ENCODE measurements at regions not wholly inside any gene's neighbourhood (a gene's known extent, or its start where the extent isn't known, plus 50 kb on each side); places are given as distances from the start of the nearest gene placed in this dataset.
"Not testable (repeated sequence)": the region's sequence is repeated elsewhere in the genome, so short reads cannot be mapped to it uniquely, and the experiment has no call there.

GRCh38 chr13:90453342-90453741 is 894.1 kb upstream of the MIR17HG start:
- no peak for DNase-seq (ENCODE audit: low read depth)

- no peak for DNase-seq (ENCODE audit: low read depth)
These were observed 893.4 kb upstream of the MIR17HG start for GRCh38 chr13:90454002-90454636.

- no peak for DNase-seq (ENCODE audit: low read depth)
These were observed 892.4 kb upstream of the MIR17HG start for GRCh38 chr13:90455067-90455466.

- no peak for DNase-seq (ENCODE audit: low read depth)
These were observed 891.7 kb upstream of the MIR17HG start for GRCh38 chr13:90455823-90456222.

GRCh38 chr13:90461398-90461797 is 886.1 kb upstream of the MIR17HG start:
- no peak for DNase-seq (ENCODE audit: low read depth)

GRCh38 chr13:90477216-90477615 is 870.3 kb upstream of the MIR17HG start:
- no peak for DNase-seq (ENCODE audit: low read depth)

- no peak for DNase-seq (ENCODE audit: low read depth)
These were observed 863.6 kb upstream of the MIR17HG start for GRCh38 chr13:90483906-90484305.

- no peak for DNase-seq (ENCODE audit: low read depth)
These were observed 862.1 kb upstream of the MIR17HG start for GRCh38 chr13:90485436-90485835.

GRCh38 chr13:90492872-90493271 is 854.6 kb upstream of the MIR17HG start:
- DNase-seq (ENCODE audit: low read depth), result no peak

GRCh38 chr13:90493667-90494066 is 853.8 kb upstream of the MIR17HG start:
- no peak for DNase-seq (ENCODE audit: low read depth)

GRCh38 chr13:90494849-90495248 is 852.6 kb upstream of the MIR17HG start:
- not testable (repeated sequence) for DNase-seq (ENCODE audit: low read depth)

- DNase-seq (ENCODE audit: low read depth), result no peak
These were observed 849.4 kb upstream of the MIR17HG start for GRCh38 chr13:90498096-90498495.

- DNase-seq (ENCODE audit: low read depth), result no peak
These were observed 848.7 kb upstream of the MIR17HG start for GRCh38 chr13:90498816-90499215.

GRCh38 chr13:90500569-90500968 is 846.9 kb upstream of the MIR17HG start:
- no peak for DNase-seq (ENCODE audit: low read depth)

- DNase-seq (ENCODE audit: low read depth), result no peak
These were observed 845.3 kb upstream of the MIR17HG start for GRCh38 chr13:90502153-90502552.

GRCh38 chr13:90502762-90503161 is 844.7 kb upstream of the MIR17HG start:
- DNase-seq (ENCODE audit: low read depth), result no peak

- DNase-seq (ENCODE audit: low read depth), result no peak
These were observed 837.2 kb upstream of the MIR17HG start for GRCh38 chr13:90510319-90510718.

GRCh38 chr13:90511903-90512302 is 835.6 kb upstream of the MIR17HG start:
- no peak for DNase-seq (ENCODE audit: low read depth)

GRCh38 chr13:90514712-90515111 is 832.8 kb upstream of the MIR17HG start:
- DNase-seq (ENCODE audit: low read depth), result not testable (repeated sequence)

GRCh38 chr13:90518417-90518816 is 829.1 kb upstream of the MIR17HG start:
- no peak for DNase-seq (ENCODE audit: low read depth)

GRCh38 chr13:90519157-90519556 is 828.3 kb upstream of the MIR17HG start:
- no peak for DNase-seq (ENCODE audit: low read depth)

- no peak for DNase-seq (ENCODE audit: low read depth)
These were observed 820.8 kb upstream of the MIR17HG start for GRCh38 chr13:90526711-90527110.

- no peak for DNase-seq (ENCODE audit: low read depth)
These were observed 815.7 kb upstream of the MIR17HG start for GRCh38 chr13:90531744-90532143.

GRCh38 chr13:90532861-90533492 is 814.5 kb upstream of the MIR17HG start:
- DNase-seq (ENCODE audit: low read depth), result no peak

Data from stimulated activated CD8-positive, alpha-beta memory T cell treated with anti-CD3 and anti-CD28 coated beads, Interleukin-15, amount 100 ng/mL, for 1 hour (primary cell).